ENCODE measurements at regions not wholly inside any gene's neighbourhood (a gene's known extent, or its start where the extent isn't known, plus 50 kb on each side); places are given as distances from the start of the nearest gene placed in this dataset.

GRCh38 chr2:122366427-122366826 lies 611.0 kb downstream of the TSN start:
- TF ChIP-seq CTCF (IDR thresholded peaks at IDR 0.05; ENCODE audit: control extremely low read depth in 1 of 3, insufficient read depth in 1 of 3, low read depth in 1 of 3, low read length in 3 of 3) (no peak), SAP30 (IDR thresholded peaks at IDR 0.05; ENCODE audit: insufficient read depth, insufficient replicate concordance, low read length) (no peak), KDM5A (IDR thresholded peaks at IDR 0.05; ENCODE audit: low read length) (no peak), POLR2A (IDR thresholded peaks at IDR 0.05; ENCODE audit: control extremely low read depth in 1 of 2, low read depth in 2 of 2, low read length in 2 of 2) (no peak)
